K562 (cell line): ENCODE measurements at regions not wholly inside any gene's neighbourhood (a gene's known extent, or its start where the extent isn't known, plus 50 kb on each side); places are given as distances from the start of the nearest gene placed in this dataset.

Experiments
- ATAC-seq: fragments of 200-7000 bp; cut with Tn5 transposase; 3 replicates; pipeline ENCODE4 v1.9.1; 2020; ENCODE audit warnings: moderate library complexity
- BruUV-seq: library from RNA; stranded (reverse); fragments of 400-500 nt; replicated peaks from 2 replicates; lab custom pipeline; 2021; lab: Mats Ljungman, UMichigan
- CTCF ChIA-PET: fragments of 300-600 bp; formaldehyde crosslinking; extraction: SDS; loops from one replicate; lab custom pipeline; 2021; ENCODE audit warnings: low intra/inter-chr PET ratio; lab: Yijun Ruan, JAX
- POLR2A ChIA-PET: fragments of 300-600, 350-650 bp; sonication (Branson Sonifier 250); formaldehyde crosslinking; extraction: SDS; loops from one replicate; lab custom pipeline; 2021; ENCODE audit warnings: antibody characterized with exemption, inconsistent platforms; lab: Yijun Ruan, JAX
- DNase-seq, 4 experiments: peaks; one replicate each; pipeline versions ENCODE4 v3.0.0 to v3.0.0-alpha.2; 2011 to 2018; ENCODE audit warnings: low spot score in 3 of 4, mixed read lengths in 3 of 4; ENCODE audit errors: extremely low read depth in 1 of 4
- FAIRE-seq: peaks from 2 replicates; lab custom pipeline; 2011; peaks lifted over from hg19 to GRCh38; lab: Jason Lieb, UNC
- H2AFZ ChIP-seq: 2 replicates; pipeline ENCODE4 v1.6.0; 2011; ENCODE audit warnings: low read depth, low read length, control low read depth, inconsistent platforms
- H3K27ac ChIP-seq: fragments of 200-600 bp; 3 replicates; pipeline ENCODE4 v1.8.0; 2011; ENCODE audit warnings: low read depth, mild to moderate bottlenecking, control low read depth, inconsistent platforms, low read length, moderate library complexity, mixed read lengths; ENCODE audit errors: extremely low read depth
- H3K27me3 ChIP-seq, 2 experiments: fragments of 300-600 bp in 1 of 2; 2 replicates in 1 of 2; 3 replicates in 1 of 2; pipeline versions ENCODE4 v1.6.0 to v1.8.0; 2011; ENCODE audit warnings: inconsistent platforms in 2 of 2, low read length in 2 of 2, mild to moderate bottlenecking in 1 of 2, mixed read lengths in 1 of 2, moderate library complexity in 1 of 2; ENCODE audit not compliant: control insufficient read depth in 2 of 2, insufficient read depth in 2 of 2
- H3K36me3 ChIP-seq: fragments of 300-600 bp; 3 replicates; pipeline ENCODE4 v1.8.0; 2011; ENCODE audit warnings: mild to moderate bottlenecking, low read length, inconsistent platforms; ENCODE audit not compliant: control insufficient read depth, insufficient read depth
- H3K4me1 ChIP-seq, 2 experiments: fragments of 200-600 bp in 1 of 2; replicated peaks in 1 of 2; 2 replicates in 1 of 2; 3 replicates in 1 of 2; pipeline versions ENCODE4 v1.5.1 to v1.8.0; 2011; ENCODE audit warnings: inconsistent platforms in 2 of 2, low read length in 2 of 2, mild to moderate bottlenecking in 1 of 2, mixed read lengths in 1 of 2, moderate library complexity in 1 of 2; ENCODE audit not compliant: control insufficient read depth in 2 of 2, insufficient read depth in 2 of 2
- H3K4me2 ChIP-seq: 2 replicates; pipeline ENCODE4 v1.6.1; 2011; ENCODE audit warnings: low read length, control low read depth, inconsistent platforms, mixed read lengths; ENCODE audit not compliant: insufficient read depth
- H3K4me3 ChIP-seq: fragments of 200-600 bp; sonication (generic), shearing (Covaris generic); 2 replicates; pipeline ENCODE4 v1.5.1; 2016; ENCODE audit warnings: control low read depth, inconsistent platforms
- H3K79me2 ChIP-seq: fragments of 200-600 bp; 3 replicates; pipeline ENCODE4 v1.8.0; 2011; ENCODE audit warnings: low read length, inconsistent platforms; ENCODE audit not compliant: control insufficient read depth, insufficient read depth
- H3K9ac ChIP-seq, 2 experiments: 2 replicates each; pipeline versions ENCODE4 v1.6.0 to v1.6.1; 2011; ENCODE audit warnings: low read depth in 2 of 2, low read length in 2 of 2, control low read depth in 1 of 2, inconsistent platforms in 1 of 2, mild to moderate bottlenecking in 1 of 2, mixed read lengths in 1 of 2; ENCODE audit not compliant: insufficient read depth in 1 of 2
- H3K9me1 ChIP-seq: one replicate; pipeline ENCODE4 v1.6.0; 2011; ENCODE audit warnings: inconsistent platforms, mild to moderate bottlenecking, low read length, moderate library complexity; ENCODE audit not compliant: control insufficient read depth, insufficient read depth
- H3K9me3 ChIP-seq: replicated peaks from 2 replicates; pipeline ENCODE4 v1.5.1; 2011; ENCODE audit warnings: low read depth, low read length, inconsistent platforms; ENCODE audit not compliant: control insufficient read depth, insufficient read depth
- H4K20me1 ChIP-seq: replicated peaks from 2 replicates; pipeline ENCODE4 v1.6.1; 2011; ENCODE audit warnings: low read length, inconsistent platforms, mixed read lengths; ENCODE audit not compliant: control insufficient read depth, insufficient read depth
- CBX5 ChIP-seq: IDR thresholded peaks from 2 replicates; pipeline ENCODE4 v1.6.1; 2014; ENCODE audit warnings: low read depth, borderline replicate concordance
- CEBPB ChIP-seq: fragments of 450-650 bp; IDR thresholded peaks from 2 replicates; pipeline ENCODE4 v1.6.1; 2016; ENCODE audit warnings: missing genetic modification characterization, missing compliant biosample characterization
- CREM ChIP-seq: IDR thresholded peaks from 2 replicates; pipeline ENCODE4 v1.6.1; 2014; ENCODE audit warnings: antibody characterized with exemption, low read depth
- ELF4 ChIP-seq: fragments of 450-650 bp; formaldehyde crosslinking; IDR thresholded peaks from 2 replicates; pipeline ENCODE4 v1.4.0; 2022; ENCODE audit warnings: missing genetic modification characterization
- ZBED1 ChIP-seq: IDR thresholded peaks from 2 replicates; pipeline ENCODE4 v1.6.1; 2014
- ZNF551 ChIP-seq: fragments of 250-450 bp; sonication (Bioruptor Pico); IDR thresholded peaks from 2 replicates; pipeline ENCODE4 v1.5.0; 2021; ENCODE audit warnings: mild to moderate bottlenecking, moderate library complexity
- WGBS: fragments of 100-300 bp; shearing (Covaris generic); methylation state at CpG from one replicate; pipeline ENCODE4 v1.1.6; 2016; ENCODE audit warnings: low coverage, mixed read lengths; ENCODE audit not compliant: insufficient coverage; ENCODE audit errors: missing lambda C conversion rate; 5-methylcytosine and 5-hydroxymethylcytosine counted together
- in situ Hi-C: fragments of 300-500 bp; cut with MboI; formaldehyde crosslinking; loops from 4 replicates; pipeline ENCODE4 v1.15.0; 2018; ENCODE audit warnings: inconsistent platforms, mixed read lengths
- intact Hi-C: fragments of 100-400 bp; cut with micrococcal nuclease; formaldehyde crosslinking; loops from 2 replicates; pipeline ENCODE4 v1.14.2; 2022
- TF ChIP-seq, protein P1 (sequence below): sonication (generic); formaldehyde crosslinking; IDR thresholded peaks from 2 replicates; pipeline ENCODE4 v1.8.0; 2022; ENCODE audit warnings: mild to moderate bottlenecking, missing genetic modification reagents
- TF ChIP-seq, protein P2 (sequence below): fragments of 450-650 bp; formaldehyde crosslinking; conservative IDR thresholded peaks from 2 replicates; pipeline ENCODE4 v1.4.0; 2022; ENCODE audit warnings: mild to moderate bottlenecking, missing genetic modification characterization

DNA sequence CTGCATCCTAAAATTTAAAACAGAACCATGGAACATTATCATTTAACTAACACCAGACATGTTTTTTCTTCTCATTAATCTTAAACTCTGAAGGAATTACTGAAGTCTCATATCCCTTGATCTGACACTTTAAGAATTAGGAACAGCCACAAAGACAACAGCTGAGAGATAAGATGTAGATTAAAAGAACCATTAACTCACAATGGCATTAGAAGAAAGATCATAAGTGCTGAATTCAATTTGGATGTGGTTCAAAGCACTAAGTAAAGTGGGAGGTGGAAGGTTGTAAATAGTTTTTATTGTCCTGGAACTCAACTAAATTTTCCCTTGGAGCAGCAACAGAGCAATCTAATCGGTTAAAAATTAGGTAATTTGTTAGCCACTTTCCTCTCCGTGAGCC is 199.0 kb upstream of the ATP2B1 start:
- H3K4me2 ChIP-seq, result no peak overlapping the region
- intact Hi-C loops, result no loop called here
- H3K79me2 ChIP-seq, result no peaks in the 10 kb centered on the region
- DNase-seq (no peak), ATAC-seq (no peak), FAIRE-seq (no peak)
- no peaks in the 10 kb centered on the region for H4K20me1 ChIP-seq
- H3K27me3 ChIP-seq, result no peaks in the 10 kb centered on the region
- 3% methylated on average over 2 of the region's 2 CpGs for WGBS
- no peak for TF ChIP-seq ELF4 (CRISPR knock-in tag)
- TF ChIP-seq ZNF551 (CRISPR knock-in tag), result no peak
- TF ChIP-seq ZBED1, result no peak
- TF ChIP-seq, protein P1, sequence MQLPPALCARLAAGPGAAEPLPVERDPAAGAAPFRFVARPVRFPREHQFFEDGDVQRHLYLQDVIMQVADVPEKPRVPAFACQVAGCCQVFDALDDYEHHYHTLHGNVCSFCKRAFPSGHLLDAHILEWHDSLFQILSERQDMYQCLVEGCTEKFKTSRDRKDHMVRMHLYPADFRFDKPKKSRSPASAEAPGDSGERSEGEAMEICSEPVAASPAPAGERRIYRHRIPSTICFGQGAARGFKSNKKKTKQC (CRISPR knock-in tag), result no peak
- no peak for TF ChIP-seq CEBPB
- no peak for TF ChIP-seq CREM
- no peak for TF ChIP-seq CBX5
- TF ChIP-seq, protein P2, sequence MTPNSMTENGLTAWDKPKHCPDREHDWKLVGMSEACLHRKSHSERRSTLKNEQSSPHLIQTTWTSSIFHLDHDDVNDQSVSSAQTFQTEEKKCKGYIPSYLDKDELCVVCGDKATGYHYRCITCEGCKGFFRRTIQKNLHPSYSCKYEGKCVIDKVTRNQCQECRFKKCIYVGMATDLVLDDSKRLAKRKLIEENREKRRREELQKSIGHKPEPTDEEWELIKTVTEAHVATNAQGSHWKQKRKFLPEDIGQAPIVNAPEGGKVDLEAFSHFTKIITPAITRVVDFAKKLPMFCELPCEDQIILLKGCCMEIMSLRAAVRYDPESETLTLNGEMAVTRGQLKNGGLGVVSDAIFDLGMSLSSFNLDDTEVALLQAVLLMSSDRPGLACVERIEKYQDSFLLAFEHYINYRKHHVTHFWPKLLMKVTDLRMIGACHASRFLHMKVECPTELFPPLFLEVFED (CRISPR knock-in tag), result no peak
- POLR2A ChIA-PET, result no interaction called here
- H3K4me1 ChIP-seq, result no peaks in the 10 kb centered on the region
- H3K9me3 ChIP-seq, result no peaks in the 10 kb centered on the region
- H3K36me3 ChIP-seq, result no peaks in the 10 kb centered on the region
- no TSS peak for BruUV-seq
- no peak overlapping the region for H3K9ac ChIP-seq
- no peak overlapping the region for H3K27ac ChIP-seq
- CTCF ChIA-PET, result no interaction called here
- in situ Hi-C loops, result no loop called here
- no peak overlapping the region for H2AFZ ChIP-seq
- H3K9me1 ChIP-seq, result no peaks in the 10 kb centered on the region
- H3K4me3 ChIP-seq, result no peak overlapping the region
